HCT116 (cell line): ENCODE measurements at regions not wholly inside any gene's neighbourhood (a gene's known extent, or its start where the extent isn't known, plus 50 kb on each side); places are given as distances from the start of the nearest gene placed in this dataset.

Experiments
- ATAC-seq: fragments of 200-7000 bp; cut with Tn5 transposase; 2 replicates; pipeline ENCODE4 v1.9.1; 2020; ENCODE audit warnings: mild to moderate bottlenecking, moderate library complexity
- BruUV-seq: library from RNA; stranded (reverse); fragments of 400-500 nt; replicated peaks from 2 replicates; lab custom pipeline; 2021; lab: Mats Ljungman, UMichigan
- CTCF ChIA-PET: fragments of 300-600 bp; sonication (Branson Sonifier 250); formaldehyde crosslinking; loops from one replicate; lab custom pipeline; 2021; ENCODE audit warnings: antibody characterized with exemption; lab: Charles Lee
- POLR2A ChIA-PET: fragments of 300-600, 350-600 bp; sonication (Branson Sonifier 250); formaldehyde crosslinking; loops from one replicate; lab custom pipeline; 2021; ENCODE audit warnings: antibody characterized with exemption; lab: Charles Lee
- RAD21 ChIA-PET, 2 experiments: fragments of 300-600 bp; sonication (Branson Sonifier 250); formaldehyde crosslinking; loops; one replicate each; lab custom pipeline; 2023; ENCODE audit warnings: low total read pairs in 2 of 2; ENCODE audit not compliant: uncharacterized antibody in 2 of 2, unreplicated experiment in 2 of 2, low non-redundant PET in 1 of 2; lab: Charles Lee
- DNase-seq: peaks from one replicate; pipeline ENCODE4 v3.0.0-alpha.2; 2010; ENCODE audit warnings: low read depth, low spot score
- H2AFZ ChIP-seq: fragments of 200-600 bp; shearing (Covaris generic), sonication (generic); 2 replicates; pipeline ENCODE4 v1.6.1; 2017; ENCODE audit warnings: low read depth, mixed run types, mixed read lengths, antibody characterized with exemption, low read length; ENCODE audit not compliant: poor library complexity, severe bottlenecking
- H3K27ac ChIP-seq: 2 replicates; pipeline ENCODE4 v1.5.1; 2012; ENCODE audit warnings: low read depth, low read length
- H3K27me3 ChIP-seq: fragments of 200-600 bp; sonication (generic); 2 replicates; pipeline ENCODE4 v1.6.1; 2016; ENCODE audit warnings: mixed run types, low read length, mixed read lengths; ENCODE audit not compliant: insufficient read depth
- H3K36me3 ChIP-seq, 2 experiments: fragments of 200-500 bp in 1 of 2; fragments of 200-600 bp in 1 of 2; sonication (Bioruptor generic) in 1 of 2; sonication (generic) in 1 of 2; 2 replicates each; pipeline versions ENCODE4 v1.5.1 to v1.6.1; 2014 to 2016; ENCODE audit warnings: low read length in 2 of 2, inconsistent platforms in 1 of 2, mixed read lengths in 1 of 2, mixed run types in 1 of 2; ENCODE audit not compliant: insufficient read depth in 2 of 2, control insufficient read depth in 1 of 2
- H3K4me1 ChIP-seq, 2 experiments: fragments of 200-600 bp in 1 of 2; sonication (generic) in 1 of 2; 2 replicates each; pipeline versions ENCODE4 v1.5.1 to v1.6.1; 2012 to 2017; ENCODE audit warnings: low read length in 2 of 2, inconsistent platforms in 1 of 2, mild to moderate bottlenecking in 1 of 2, mixed read lengths in 1 of 2, mixed run types in 1 of 2, moderate library complexity in 1 of 2; ENCODE audit not compliant: insufficient read depth in 2 of 2, control insufficient read depth in 1 of 2
- H3K4me2 ChIP-seq: fragments of 200-600 bp; sonication (generic); 2 replicates; pipeline ENCODE4 v1.6.1; 2017; ENCODE audit warnings: mixed run types, low read length, mixed read lengths
- H3K4me3 ChIP-seq, 2 experiments: fragments of 200-600 bp in 1 of 2; sonication (generic) in 1 of 2; replicated peaks in 1 of 2; 2 replicates each; pipeline ENCODE4 v1.5.1; 2011 to 2016; ENCODE audit warnings: low read length in 2 of 2, control low read depth in 1 of 2, low read depth in 1 of 2, mild to moderate bottlenecking in 1 of 2, mixed read lengths in 1 of 2, mixed run types in 1 of 2
- H3K79me2 ChIP-seq: fragments of 200-600 bp; sonication (generic); 2 replicates; pipeline ENCODE4 v1.6.1; 2017; ENCODE audit warnings: mild to moderate bottlenecking, mixed run types, low read length, moderate library complexity, mixed read lengths; ENCODE audit not compliant: insufficient read depth
- H3K9ac ChIP-seq: fragments of 200-600 bp; sonication (generic); 2 replicates; pipeline ENCODE4 v1.6.1; 2016; ENCODE audit warnings: low read length, mixed read lengths
- H3K9me2 ChIP-seq: fragments of 200-600 bp; sonication (generic), shearing (Covaris generic); 2 replicates; pipeline ENCODE4 v1.6.1; 2017; ENCODE audit warnings: mixed run types, mild to moderate bottlenecking, moderate library complexity; ENCODE audit not compliant: insufficient read depth
- H3K9me3 ChIP-seq, 2 experiments: fragments of 200-500 bp in 1 of 2; fragments of 200-600 bp in 1 of 2; sonication (Bioruptor generic) in 1 of 2; sonication (generic) in 1 of 2; 2 replicates each; pipeline ENCODE4 v1.6.1; 2014 to 2017; ENCODE audit warnings: low read length in 2 of 2, mixed read lengths in 2 of 2, inconsistent platforms in 1 of 2, low read depth in 1 of 2, mild to moderate bottlenecking in 1 of 2, mixed run types in 1 of 2, moderate library complexity in 1 of 2; ENCODE audit not compliant: control insufficient read depth in 1 of 2, insufficient read depth in 1 of 2
- H4K20me1 ChIP-seq: fragments of 200-600 bp; sonication (generic), shearing (Covaris generic); 2 replicates; pipeline ENCODE4 v1.6.1; 2017; ENCODE audit warnings: mixed run types, mild to moderate bottlenecking, moderate library complexity; ENCODE audit not compliant: insufficient read depth
- ATF3 ChIP-seq: IDR thresholded peaks from 2 replicates; pipeline ENCODE4 v1.6.1; 2012
- CBX3 ChIP-seq: IDR thresholded peaks from 2 replicates; pipeline ENCODE4 v1.6.1; 2012; ENCODE audit warnings: low read depth
- EGR1 ChIP-seq: IDR thresholded peaks from 2 replicates; pipeline ENCODE4 v1.6.1; 2012; ENCODE audit warnings: low read depth
- ELF1 ChIP-seq: IDR thresholded peaks from 2 replicates; pipeline ENCODE4 v1.6.1; 2012; ENCODE audit warnings: low read depth, borderline replicate concordance
- FOSL1 ChIP-seq: IDR thresholded peaks from 2 replicates; pipeline ENCODE4 v1.6.1; 2012; ENCODE audit warnings: low read depth
- MAX ChIP-seq: IDR thresholded peaks from 2 replicates; pipeline ENCODE4 v1.6.1; 2012
- POLR2AphosphoS5 ChIP-seq: IDR thresholded peaks from 2 replicates; pipeline ENCODE4 v1.6.1; 2011; ENCODE audit warnings: mild to moderate bottlenecking, low read depth, low read length, moderate library complexity
- RAD21 ChIP-seq: IDR thresholded peaks from 2 replicates; pipeline ENCODE4 v1.6.1; 2012; ENCODE audit warnings: low read depth, mild to moderate bottlenecking
- SIN3A ChIP-seq: IDR thresholded peaks from 2 replicates; pipeline ENCODE4 v1.6.1; 2012; ENCODE audit warnings: low read depth
- TCF7L2 ChIP-seq: IDR thresholded peaks from 2 replicates; pipeline ENCODE4 v1.7.0; 2011; ENCODE audit warnings: borderline replicate concordance, inconsistent platforms; ENCODE audit not compliant: insufficient read depth, insufficient read length; ENCODE audit errors: extremely low read depth
- YY1 ChIP-seq: IDR thresholded peaks from 2 replicates; pipeline ENCODE4 v1.6.1; 2011; ENCODE audit warnings: low read length, low read depth, moderate library complexity, mild to moderate bottlenecking; ENCODE audit not compliant: insufficient replicate concordance; ENCODE audit errors: extremely low read depth
- ZFX ChIP-seq: fragments of 450-650 bp; IDR thresholded peaks from 2 replicates; pipeline ENCODE4 v1.6.1; 2017
- ZNF274 ChIP-seq: fragments of 200-500 bp; sonication (Bioruptor generic); IDR thresholded peaks from 2 replicates; pipeline ENCODE4 v1.6.1; 2014; ENCODE audit warnings: mild to moderate bottlenecking, low read depth, low read length, inconsistent platforms
- intact Hi-C: fragments of 100-400 bp; cut with micrococcal nuclease; formaldehyde crosslinking; loops from 2 replicates; pipeline ENCODE4 v1.10.0; 2022
- TF ChIP-seq, protein P1 (sequence below): IDR thresholded peaks from 2 replicates; pipeline ENCODE4 v1.6.1; 2012; ENCODE audit warnings: low read depth

DNA sequence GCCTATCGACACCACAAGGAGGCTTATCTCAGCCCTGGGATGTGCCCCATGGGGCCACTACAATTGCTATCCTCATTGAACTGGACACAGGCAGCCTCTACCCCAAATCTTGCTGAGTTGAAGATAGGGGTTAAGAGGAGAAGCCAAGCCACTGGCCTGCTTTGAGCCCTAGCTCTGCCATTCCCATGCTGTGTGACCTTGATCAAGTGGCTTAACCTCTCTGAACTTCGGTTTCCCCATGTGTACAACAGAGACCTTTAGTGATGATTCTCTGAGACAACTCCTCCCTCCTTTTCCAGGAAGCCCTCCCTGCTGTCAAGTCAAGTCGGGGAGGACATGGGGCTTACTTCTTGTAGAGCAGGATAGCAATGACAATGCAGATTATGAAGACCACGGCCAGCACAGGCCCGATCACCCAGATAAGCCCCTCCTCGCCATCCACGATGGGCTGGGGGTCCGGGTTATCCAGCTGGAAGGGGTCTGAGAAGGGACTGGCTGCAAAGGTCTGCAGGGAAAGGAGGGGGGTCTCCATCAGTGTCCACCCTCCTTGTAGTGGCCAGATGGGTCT, 121.6 kb downstream of the PTPRS start:
- H3K4me2 ChIP-seq = no peak overlapping the region
- H3K9me3 ChIP-seq = no peaks in the 10 kb centered on the region
- no peak overlapping the region for H2AFZ ChIP-seq
- no peaks in the 10 kb centered on the region for H3K27me3 ChIP-seq
- TF ChIP-seq YY1 (no peak), FOSL1 (no peak), SIN3A (no peak), ATF3 (no peak), CBX3 (no peak), TCF7L2 (no peak), POLR2AphosphoS5 (no peak), EGR1 (no peak)
- no peaks in the 10 kb centered on the region for H3K4me1 ChIP-seq
- ChIA-PET CTCF (no interaction called here), RAD21 (no interaction called here), POLR2A (no interaction called here)
- H3K9ac ChIP-seq = no peak overlapping the region
- DNase-seq (no peak), ATAC-seq (no peak)
- H3K27ac ChIP-seq = no peak overlapping the region
- no peak overlapping the region for H3K4me3 ChIP-seq
- BruUV-seq = TSS peak; percentile 33
- H3K79me2 ChIP-seq = no peaks in the 10 kb centered on the region
- no peaks in the 10 kb centered on the region for H4K20me1 ChIP-seq
- intact Hi-C loops = no loop called here
- no peaks in the 10 kb centered on the region for H3K9me2 ChIP-seq
- peaks cover 21 to 34% of the 10 kb centered on the region in 2 experiments; a peak in 3 of 4 replicates for H3K36me3 ChIP-seq

- Histone ChIP-seq H3K9ac (no peak overlapping the region), H3K4me3 (no peak overlapping the region), H3K79me2 (no peaks in the 10 kb centered on the region), H3K9me2 (no peaks in the 10 kb centered on the region), H3K9me3 (no peaks in the 10 kb centered on the region), H3K27me3 (no peaks in the 10 kb centered on the region), H2AFZ (no peak overlapping the region), H3K4me2 (no peak overlapping the region), H4K20me1 (no peaks in the 10 kb centered on the region), H3K27ac (no peak overlapping the region), H3K36me3 (peaks cover 24 to 34% of the 10 kb centered on the region in 2 experiments; a peak in 3 of 4 replicates), H3K4me1 (no peaks in the 10 kb centered on the region)
- CTCF ChIA-PET = interaction anchor here (1.1 kb wide), 1 partner anchor 8 kb away, joined by 4 read pairs; no protein-coding TSS in a partner anchor
- intact Hi-C loops = no loop called here
- RAD21 ChIA-PET = no interaction called here
- DNase-seq (no peak), ATAC-seq (no peak)
- BruUV-seq = no TSS peak
- POLR2A ChIA-PET = no interaction called here
- no peak for TF ChIP-seq SIN3A
- TF ChIP-seq RAD21 = no peak
- no peak for TF ChIP-seq ZFX
- TF ChIP-seq ZNF274 = no peak
- TF ChIP-seq TCF7L2 = no peak
- no peak for TF ChIP-seq ELF1
- TF ChIP-seq, protein P1, sequence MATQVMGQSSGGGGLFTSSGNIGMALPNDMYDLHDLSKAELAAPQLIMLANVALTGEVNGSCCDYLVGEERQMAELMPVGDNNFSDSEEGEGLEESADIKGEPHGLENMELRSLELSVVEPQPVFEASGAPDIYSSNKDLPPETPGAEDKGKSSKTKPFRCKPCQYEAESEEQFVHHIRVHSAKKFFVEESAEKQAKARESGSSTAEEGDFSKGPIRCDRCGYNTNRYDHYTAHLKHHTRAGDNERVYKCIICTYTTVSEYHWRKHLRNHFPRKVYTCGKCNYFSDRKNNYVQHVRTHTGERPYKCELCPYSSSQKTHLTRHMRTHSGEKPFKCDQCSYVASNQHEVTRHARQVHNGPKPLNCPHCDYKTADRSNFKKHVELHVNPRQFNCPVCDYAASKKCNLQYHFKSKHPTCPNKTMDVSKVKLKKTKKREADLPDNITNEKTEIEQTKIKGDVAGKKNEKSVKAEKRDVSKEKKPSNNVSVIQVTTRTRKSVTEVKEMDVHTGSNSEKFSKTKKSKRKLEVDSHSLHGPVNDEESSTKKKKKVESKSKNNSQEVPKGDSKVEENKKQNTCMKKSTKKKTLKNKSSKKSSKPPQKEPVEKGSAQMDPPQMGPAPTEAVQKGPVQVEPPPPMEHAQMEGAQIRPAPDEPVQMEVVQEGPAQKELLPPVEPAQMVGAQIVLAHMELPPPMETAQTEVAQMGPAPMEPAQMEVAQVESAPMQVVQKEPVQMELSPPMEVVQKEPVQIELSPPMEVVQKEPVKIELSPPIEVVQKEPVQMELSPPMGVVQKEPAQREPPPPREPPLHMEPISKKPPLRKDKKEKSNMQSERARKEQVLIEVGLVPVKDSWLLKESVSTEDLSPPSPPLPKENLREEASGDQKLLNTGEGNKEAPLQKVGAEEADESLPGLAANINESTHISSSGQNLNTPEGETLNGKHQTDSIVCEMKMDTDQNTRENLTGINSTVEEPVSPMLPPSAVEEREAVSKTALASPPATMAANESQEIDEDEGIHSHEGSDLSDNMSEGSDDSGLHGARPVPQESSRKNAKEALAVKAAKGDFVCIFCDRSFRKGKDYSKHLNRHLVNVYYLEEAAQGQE = no peak
- no peak for TF ChIP-seq MAX
These were observed 122.3 kb downstream of the PTPRS start for GRCh38 chr19:5218255-5218855.
